ENCODE measurements at regions not wholly inside any gene's neighbourhood (a gene's known extent, or its start where the extent isn't known, plus 50 kb on each side); places are given as distances from the start of the nearest gene placed in this dataset.

DNA sequence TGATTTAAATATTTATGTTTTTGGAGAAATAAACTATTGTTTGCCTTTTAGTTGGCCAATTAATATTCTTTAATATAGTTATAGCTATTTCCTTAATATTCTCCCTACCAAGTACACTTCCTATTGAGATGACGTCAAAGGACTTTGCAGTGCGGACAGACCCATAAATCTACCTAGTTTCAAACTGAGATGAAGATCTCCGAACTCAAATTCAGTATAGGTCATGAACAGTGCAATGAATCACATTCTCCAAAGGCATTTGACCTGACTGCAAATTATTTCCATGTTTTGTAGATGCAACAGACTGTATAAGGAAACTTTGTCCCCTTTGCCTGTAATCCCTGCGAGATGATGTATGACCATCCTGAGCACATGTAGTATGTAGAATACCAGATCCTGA is 342.6 kb upstream of the FIGN start:
- Mint-ChIP-seq H3K4me1 (ENCODE audit: low read depth) (no peaks in the 10 kb centered on the region), H3K27ac (no peak overlapping the region), H3K36me3 (ENCODE audit: low read depth) (no peaks in the 10 kb centered on the region), H3K27me3 (no peaks in the 10 kb centered on the region), H3K9me3 (no peaks in the 10 kb centered on the region), H3K4me3 (no peak overlapping the region)
- intact Hi-C loops (cut with micrococcal nuclease) = no loop called here

DNA sequence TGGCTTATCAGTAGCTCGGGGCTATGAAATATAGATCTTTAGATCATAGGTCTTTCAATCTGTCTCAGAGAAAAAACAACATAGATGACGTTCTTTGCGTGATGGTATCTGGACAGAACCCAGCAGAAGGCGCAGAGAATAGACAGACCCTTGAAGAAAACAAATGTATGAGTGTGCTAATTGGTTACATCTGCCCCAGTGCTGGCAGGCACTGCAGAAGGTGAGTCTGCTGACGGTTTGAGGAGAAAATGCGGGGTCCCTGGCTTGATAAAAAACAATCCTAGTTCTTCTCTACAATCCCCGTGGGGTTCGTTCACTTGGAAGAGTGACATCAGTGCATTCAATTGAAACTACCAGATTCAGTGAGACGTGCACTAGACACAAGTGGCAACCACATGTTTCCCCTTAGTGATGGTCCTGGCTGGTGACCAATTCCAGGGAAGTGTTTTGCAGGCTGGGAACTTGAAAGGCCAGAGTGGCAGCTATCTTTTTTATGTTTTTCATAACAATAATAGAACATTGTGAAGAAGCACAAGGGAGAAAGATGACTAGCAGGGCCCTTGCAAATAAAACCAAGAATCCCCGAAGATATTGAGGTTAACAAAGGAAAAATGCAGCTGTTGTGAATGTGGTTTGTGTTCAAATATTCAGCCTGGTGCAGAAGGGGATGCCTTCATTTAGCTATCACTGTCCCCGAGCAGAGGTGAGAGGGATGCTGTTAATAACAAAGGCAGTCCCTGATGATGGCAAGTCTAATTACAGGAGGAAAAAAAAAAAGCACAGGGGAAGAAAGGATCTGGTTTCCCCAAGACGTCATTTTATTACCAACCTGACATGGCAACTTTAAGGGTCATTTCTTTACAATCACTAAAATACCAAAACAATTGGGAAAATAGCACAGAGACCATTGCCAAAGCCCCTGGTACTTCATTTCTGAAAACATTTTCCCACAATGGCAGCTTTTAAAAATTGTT is 337.6 kb upstream of the FIGN start:
- intact Hi-C loops (cut with micrococcal nuclease) = no loop called here
- Mint-ChIP-seq H3K27ac (no peak overlapping the region), H3K9me3 (no peaks in the 10 kb centered on the region), H3K4me1 (ENCODE audit: low read depth) (no peaks in the 10 kb centered on the region), H3K4me3 (no peak overlapping the region), H3K36me3 (ENCODE audit: low read depth) (no peaks in the 10 kb centered on the region), H3K27me3 (no peaks in the 10 kb centered on the region)

DNA sequence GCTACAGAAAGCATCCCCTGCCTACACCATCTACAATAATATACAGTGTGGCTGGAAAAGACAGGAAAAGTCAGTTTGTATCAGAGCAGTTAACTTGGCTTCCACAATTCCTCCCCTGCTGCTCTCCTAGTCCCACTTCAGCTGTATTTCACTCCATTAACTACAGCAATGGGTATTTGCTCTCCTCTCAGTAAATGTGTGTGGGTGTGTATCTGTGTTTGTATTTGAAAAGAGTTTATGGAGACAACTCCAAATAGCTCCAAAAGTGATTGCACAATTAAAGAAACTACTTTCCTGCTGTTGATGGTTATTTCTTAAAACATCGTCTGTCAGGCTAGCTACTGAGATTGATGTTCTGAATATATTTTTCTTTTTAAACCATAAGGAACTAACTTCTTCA is 333.7 kb upstream of the FIGN start:
- intact Hi-C loops (cut with micrococcal nuclease) = no loop called here
- Mint-ChIP-seq H3K4me1 (ENCODE audit: low read depth) (no peaks in the 10 kb centered on the region), H3K27me3 (no peaks in the 10 kb centered on the region), H3K27ac (no peak overlapping the region), H3K4me3 (no peak overlapping the region), H3K9me3 (no peaks in the 10 kb centered on the region), H3K36me3 (ENCODE audit: low read depth) (no peaks in the 10 kb centered on the region)

DNA sequence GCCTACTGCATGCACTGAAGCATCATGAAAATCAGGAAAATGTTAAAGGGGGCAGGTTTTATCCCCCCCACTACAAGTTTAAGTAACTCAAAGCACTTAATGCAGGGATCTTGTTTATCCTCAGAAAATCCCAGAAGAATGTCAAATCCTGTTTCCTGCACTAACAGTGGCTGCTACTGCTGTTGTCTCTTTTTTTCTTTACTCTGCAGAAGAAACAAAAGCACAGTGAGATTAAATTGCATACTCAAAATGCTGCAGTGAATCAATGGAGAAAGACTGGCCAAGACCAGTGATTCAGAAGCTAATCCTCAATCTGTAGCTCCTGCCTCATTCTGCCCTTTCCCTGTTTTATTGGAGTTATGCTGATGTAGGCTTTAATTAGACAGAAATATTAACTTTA is 332.3 kb upstream of the FIGN start:
- intact Hi-C loops (cut with micrococcal nuclease) = no loop called here
- Mint-ChIP-seq H3K36me3 (ENCODE audit: low read depth) (no peaks in the 10 kb centered on the region), H3K27me3 (no peaks in the 10 kb centered on the region), H3K27ac (no peak overlapping the region), H3K4me3 (no peak overlapping the region), H3K9me3 (no peaks in the 10 kb centered on the region), H3K4me1 (ENCODE audit: low read depth) (no peaks in the 10 kb centered on the region)

DNA sequence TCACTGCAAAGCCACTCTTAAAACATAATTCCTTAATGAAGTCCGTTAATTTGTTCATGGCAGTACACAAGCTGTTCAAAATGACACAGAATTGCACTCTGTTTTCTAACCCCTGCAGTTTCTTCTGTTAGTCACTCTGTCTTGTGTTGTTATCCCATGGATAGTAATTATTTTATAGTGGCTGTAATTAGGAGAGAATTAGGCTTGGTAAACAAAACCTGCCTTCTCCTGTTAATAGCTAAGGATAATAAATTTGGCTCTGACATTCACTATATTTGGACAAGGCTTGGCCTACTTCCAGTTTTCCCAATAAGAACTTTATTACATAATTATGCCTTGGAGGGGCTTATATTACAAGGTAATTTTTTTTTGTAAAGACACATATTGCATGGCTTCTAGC is 330.3 kb upstream of the FIGN start:
- Mint-ChIP-seq H3K36me3 (ENCODE audit: low read depth) (no peaks in the 10 kb centered on the region), H3K27me3 (no peaks in the 10 kb centered on the region), H3K27ac (no peak overlapping the region), H3K4me1 (ENCODE audit: low read depth) (no peaks in the 10 kb centered on the region), H3K4me3 (no peak overlapping the region), H3K9me3 (no peaks in the 10 kb centered on the region)
- intact Hi-C loops (cut with micrococcal nuclease) = no loop called here

DNA sequence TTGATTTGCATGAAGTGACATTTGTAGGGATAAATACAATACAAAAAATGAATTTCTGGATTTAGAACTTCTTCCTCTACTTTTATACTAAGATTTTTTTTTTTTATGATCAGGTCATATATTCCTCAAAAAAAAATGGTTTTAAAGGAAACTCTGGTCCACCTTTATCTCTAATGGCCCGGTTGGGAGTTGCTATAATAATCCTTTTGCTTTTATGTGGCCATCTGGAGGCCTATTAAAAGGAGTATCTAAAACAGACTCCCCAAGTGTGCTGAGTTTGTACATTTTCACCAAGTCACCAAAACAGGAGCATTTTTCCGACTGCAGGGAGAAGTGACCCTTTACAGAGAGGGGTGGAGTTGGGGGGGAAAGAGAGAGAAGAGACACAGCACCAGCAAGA is 329.2 kb upstream of the FIGN start:
- H3K4me1 Mint-ChIP-seq (ENCODE audit: low read depth) = no peaks in the 10 kb centered on the region
- H3K27ac Mint-ChIP-seq = no peak overlapping the region
- no peak overlapping the region for H3K4me3 Mint-ChIP-seq
- no peaks in the 10 kb centered on the region for H3K36me3 Mint-ChIP-seq (ENCODE audit: low read depth)
- intact Hi-C loops (cut with micrococcal nuclease) = no loop called here
- no peaks in the 10 kb centered on the region for H3K27me3 Mint-ChIP-seq
- no peaks in the 10 kb centered on the region for H3K9me3 Mint-ChIP-seq

DNA sequence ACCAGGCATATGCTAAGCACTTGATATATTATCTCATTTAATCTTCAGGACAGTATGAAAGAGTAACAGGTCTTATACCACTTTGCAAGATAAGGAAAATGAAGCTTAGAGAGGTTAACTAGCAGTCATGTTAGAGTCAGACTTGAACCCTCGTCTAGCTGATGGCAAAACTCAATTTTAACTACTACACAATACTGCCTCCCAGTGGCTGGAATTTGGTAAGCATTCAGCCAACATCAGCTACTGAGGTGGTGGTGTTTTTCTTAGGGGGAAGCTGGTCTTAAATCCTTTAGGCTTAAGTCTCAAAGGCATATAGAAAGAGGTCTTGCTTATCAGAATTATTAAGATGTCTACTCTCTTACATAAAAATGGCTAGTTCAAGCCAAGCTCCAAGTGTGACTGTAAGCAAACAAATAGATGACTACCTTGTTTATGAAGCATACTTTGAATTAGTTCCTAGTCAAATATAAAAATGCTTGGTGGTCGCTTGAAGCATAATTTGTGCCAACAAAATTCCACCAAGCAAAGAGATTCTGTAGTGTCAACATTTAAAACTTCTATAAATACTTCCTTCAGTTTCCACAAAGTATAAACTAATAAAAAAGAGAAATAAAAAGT is 325.4 kb upstream of the FIGN start:
- Mint-ChIP-seq H3K27ac (no peak overlapping the region), H3K9me3 (no peaks in the 10 kb centered on the region), H3K4me3 (no peak overlapping the region), H3K36me3 (ENCODE audit: low read depth) (no peaks in the 10 kb centered on the region), H3K4me1 (ENCODE audit: low read depth) (no peaks in the 10 kb centered on the region), H3K27me3 (no peaks in the 10 kb centered on the region)
- intact Hi-C loops (cut with micrococcal nuclease) = loop anchor here (1.0 to 5.0 kb wide), 3 partner anchors 714 to 1169 kb away; no protein-coding TSS in a partner anchor

DNA sequence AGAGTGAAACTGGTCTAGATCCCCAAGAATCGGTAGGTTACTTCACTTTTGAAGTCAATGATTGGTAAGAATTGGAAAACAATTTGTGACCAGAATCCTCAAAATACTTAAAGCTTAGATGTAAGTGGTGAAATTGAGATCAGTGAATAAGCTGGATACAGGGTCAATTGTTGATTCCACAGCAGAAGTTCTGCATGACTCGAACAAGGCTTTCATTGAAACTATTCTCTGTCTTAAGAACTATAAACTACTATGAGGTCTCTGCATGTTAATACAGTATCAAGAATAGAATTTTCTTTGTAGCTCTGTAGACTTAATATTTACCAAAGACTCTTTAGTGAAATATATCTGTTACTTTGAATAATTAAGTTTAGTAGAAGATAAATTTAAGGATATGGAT is 324.2 kb upstream of the FIGN start:
- no peak overlapping the region for H3K4me3 Mint-ChIP-seq
- H3K9me3 Mint-ChIP-seq = no peaks in the 10 kb centered on the region
- no peaks in the 10 kb centered on the region for H3K27me3 Mint-ChIP-seq
- H3K4me1 Mint-ChIP-seq (ENCODE audit: low read depth) = no peaks in the 10 kb centered on the region
- H3K36me3 Mint-ChIP-seq (ENCODE audit: low read depth) = no peaks in the 10 kb centered on the region
- intact Hi-C loops (cut with micrococcal nuclease) = loop anchor here (5.0 kb wide), 2 partner anchors 713 to 1168 kb away; no protein-coding TSS in a partner anchor
- H3K27ac Mint-ChIP-seq = no peak overlapping the region

DNA sequence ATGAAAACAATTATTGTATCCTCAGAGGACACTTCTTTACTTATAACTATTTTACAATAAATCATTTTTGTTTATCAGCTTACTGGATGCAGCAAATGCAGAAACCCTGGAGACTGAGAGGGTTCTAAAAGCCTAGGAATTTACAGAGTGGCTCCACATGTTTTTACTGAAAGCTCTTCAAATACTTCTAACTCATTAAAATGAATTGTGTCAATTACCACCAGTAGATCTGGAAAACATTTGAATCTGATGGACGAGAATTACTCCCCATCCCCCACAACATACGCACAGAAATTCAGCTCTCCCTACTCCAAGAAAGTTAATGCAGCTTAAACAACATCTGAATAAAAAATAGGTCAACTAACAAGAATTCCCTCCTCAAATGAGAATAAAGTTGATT is 319.8 kb upstream of the FIGN start:
- no peaks in the 10 kb centered on the region for H3K27me3 Mint-ChIP-seq
- no peaks in the 10 kb centered on the region for H3K9me3 Mint-ChIP-seq
- H3K36me3 Mint-ChIP-seq (ENCODE audit: low read depth) = no peaks in the 10 kb centered on the region
- intact Hi-C loops (cut with micrococcal nuclease) = no loop called here
- no peak overlapping the region for H3K4me3 Mint-ChIP-seq
- no peak overlapping the region for H3K27ac Mint-ChIP-seq
- H3K4me1 Mint-ChIP-seq (ENCODE audit: low read depth) = no peaks in the 10 kb centered on the region

DNA sequence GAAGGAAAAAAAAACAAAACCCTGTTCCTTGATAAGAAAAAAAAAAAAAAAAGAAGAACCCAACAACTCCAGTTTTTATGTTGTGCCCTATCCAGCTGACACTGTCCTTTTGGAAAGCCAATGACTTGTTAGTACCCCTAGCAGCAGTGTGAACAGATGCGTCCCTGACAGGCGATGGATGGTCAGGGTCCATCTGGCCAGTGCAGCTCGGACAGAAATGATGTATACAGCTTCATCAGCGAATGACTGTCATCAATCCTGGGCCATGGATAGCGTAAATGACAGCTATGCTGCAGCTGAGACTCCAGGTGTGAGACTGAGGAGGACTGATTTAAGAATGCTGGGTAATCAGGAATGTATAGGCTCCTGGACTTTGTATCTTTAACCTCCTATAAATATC is 318.8 kb upstream of the FIGN start:
- Mint-ChIP-seq H3K27me3 (no peaks in the 10 kb centered on the region), H3K27ac (no peak overlapping the region), H3K4me1 (ENCODE audit: low read depth) (no peaks in the 10 kb centered on the region), H3K36me3 (ENCODE audit: low read depth) (no peaks in the 10 kb centered on the region), H3K9me3 (no peaks in the 10 kb centered on the region), H3K4me3 (no peak overlapping the region)
- intact Hi-C loops (cut with micrococcal nuclease) = no loop called here

DNA sequence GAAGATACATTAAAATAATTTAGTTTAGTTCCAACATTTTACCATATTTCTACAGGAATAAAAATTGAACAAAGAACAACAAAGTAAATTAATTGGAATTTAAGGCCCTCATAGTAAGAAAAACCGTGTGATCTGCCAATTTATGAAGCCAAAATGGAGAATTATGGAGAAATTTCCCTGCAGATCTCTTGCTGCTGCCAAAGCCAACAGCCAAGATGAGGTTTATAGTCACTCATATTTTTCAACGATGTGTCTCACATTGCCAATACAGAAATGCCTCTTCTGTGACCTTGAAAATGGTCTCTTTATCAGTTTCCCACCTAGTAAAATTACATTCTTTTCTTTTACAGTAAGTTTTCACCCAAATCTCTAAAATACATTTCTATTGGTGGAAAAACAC is 317.2 kb upstream of the FIGN start:
- Mint-ChIP-seq H3K27me3 (no peaks in the 10 kb centered on the region), H3K4me1 (ENCODE audit: low read depth) (no peaks in the 10 kb centered on the region), H3K36me3 (ENCODE audit: low read depth) (no peaks in the 10 kb centered on the region), H3K9me3 (no peaks in the 10 kb centered on the region), H3K4me3 (no peak overlapping the region), H3K27ac (no peak overlapping the region)
- intact Hi-C loops (cut with micrococcal nuclease) = no loop called here

DNA sequence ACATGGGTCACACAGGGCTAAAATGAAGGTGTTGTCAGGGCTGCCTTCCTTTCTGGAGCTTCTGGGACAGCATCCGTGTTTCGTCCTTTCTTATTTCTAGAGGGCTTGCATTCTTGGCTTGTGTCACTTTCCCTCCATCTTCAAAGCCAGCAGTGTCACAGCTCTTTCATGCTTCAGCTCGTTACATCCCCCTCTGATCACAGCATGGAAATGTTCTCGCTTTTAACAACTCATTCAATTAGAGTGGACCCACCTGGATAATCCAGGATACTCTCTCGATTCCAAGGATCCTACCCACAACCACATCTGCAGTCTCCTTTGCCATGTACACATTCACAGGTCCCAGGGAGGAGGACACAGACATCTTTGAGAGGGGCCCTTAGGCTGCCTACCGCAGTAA is 316.2 kb upstream of the FIGN start:
- H3K27me3 Mint-ChIP-seq = no peaks in the 10 kb centered on the region

DNA sequence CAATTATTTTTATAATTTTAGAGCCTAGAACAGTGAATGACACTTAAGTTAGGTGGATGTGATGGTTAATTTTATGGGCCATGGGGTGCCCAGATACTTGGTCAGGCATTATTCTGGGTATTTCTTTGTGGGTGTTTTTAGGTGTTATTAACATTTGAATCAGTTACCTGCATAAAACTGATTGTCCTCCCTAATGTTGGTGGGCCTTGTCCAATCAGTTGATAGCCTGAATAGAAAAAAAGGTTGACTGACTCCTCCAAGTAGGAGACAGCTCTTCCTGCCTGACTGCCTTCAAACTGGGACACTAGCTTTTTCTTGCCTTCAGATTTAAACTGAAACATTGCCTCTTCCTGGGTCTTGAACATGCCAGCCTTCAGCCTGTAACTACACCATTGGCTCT is 312.9 kb upstream of the FIGN start:
- intact Hi-C loops (cut with micrococcal nuclease) = no loop called here
- Mint-ChIP-seq H3K27me3 (no peaks in the 10 kb centered on the region), H3K27ac (no peak overlapping the region), H3K36me3 (ENCODE audit: low read depth) (no peaks in the 10 kb centered on the region), H3K4me1 (ENCODE audit: low read depth) (no peaks in the 10 kb centered on the region), H3K9me3 (no peaks in the 10 kb centered on the region), H3K4me3 (no peak overlapping the region)

More for the DNA sequence above, 316.2 kb upstream of the FIGN start:
- intact Hi-C loops (cut with micrococcal nuclease) = no loop called here
- Mint-ChIP-seq H3K36me3 (ENCODE audit: low read depth) (no peaks in the 10 kb centered on the region), H3K27ac (no peak overlapping the region), H3K4me3 (no peak overlapping the region), H3K9me3 (no peaks in the 10 kb centered on the region), H3K4me1 (ENCODE audit: low read depth) (no peaks in the 10 kb centered on the region)

DNA sequence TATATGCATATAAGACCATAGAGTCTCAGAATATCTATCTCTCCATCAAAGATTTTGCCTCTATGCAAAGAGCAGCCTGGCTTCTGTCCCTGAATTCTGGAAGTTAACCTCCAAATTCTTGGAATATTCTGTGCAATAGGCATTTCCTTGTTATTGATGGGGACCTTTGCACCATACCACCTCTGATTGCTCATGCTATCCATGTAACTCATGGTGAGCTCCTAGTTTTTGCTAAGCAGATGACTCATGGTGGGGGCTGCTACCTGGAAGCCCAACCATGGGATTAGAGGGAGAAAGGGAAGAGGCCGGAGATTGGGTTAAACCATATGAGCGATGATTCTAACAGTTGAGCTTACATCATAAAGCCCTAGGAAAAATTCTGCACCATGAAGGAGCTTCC is 310.2 kb upstream of the FIGN start:
- Mint-ChIP-seq H3K27ac (no peak overlapping the region), H3K9me3 (no peaks in the 10 kb centered on the region), H3K36me3 (ENCODE audit: low read depth) (no peaks in the 10 kb centered on the region), H3K4me1 (ENCODE audit: low read depth) (no peaks in the 10 kb centered on the region), H3K4me3 (no peak overlapping the region), H3K27me3 (no peaks in the 10 kb centered on the region)
- intact Hi-C loops (cut with micrococcal nuclease) = no loop called here
